HUDEP-2 (cell line): ENCODE measurements at regions not wholly inside any gene's neighbourhood (a gene's known extent, or its start where the extent isn't known, plus 50 kb on each side); places are given as distances from the start of the nearest gene placed in this dataset.

Source experiments
- DNase-seq, 76 experiments: peaks; one replicate each; lab custom pipeline; 2025; ENCODE audit not compliant: unreplicated experiment in 76 of 76; lab: John Stamatoyannopoulos, UW

DNA sequence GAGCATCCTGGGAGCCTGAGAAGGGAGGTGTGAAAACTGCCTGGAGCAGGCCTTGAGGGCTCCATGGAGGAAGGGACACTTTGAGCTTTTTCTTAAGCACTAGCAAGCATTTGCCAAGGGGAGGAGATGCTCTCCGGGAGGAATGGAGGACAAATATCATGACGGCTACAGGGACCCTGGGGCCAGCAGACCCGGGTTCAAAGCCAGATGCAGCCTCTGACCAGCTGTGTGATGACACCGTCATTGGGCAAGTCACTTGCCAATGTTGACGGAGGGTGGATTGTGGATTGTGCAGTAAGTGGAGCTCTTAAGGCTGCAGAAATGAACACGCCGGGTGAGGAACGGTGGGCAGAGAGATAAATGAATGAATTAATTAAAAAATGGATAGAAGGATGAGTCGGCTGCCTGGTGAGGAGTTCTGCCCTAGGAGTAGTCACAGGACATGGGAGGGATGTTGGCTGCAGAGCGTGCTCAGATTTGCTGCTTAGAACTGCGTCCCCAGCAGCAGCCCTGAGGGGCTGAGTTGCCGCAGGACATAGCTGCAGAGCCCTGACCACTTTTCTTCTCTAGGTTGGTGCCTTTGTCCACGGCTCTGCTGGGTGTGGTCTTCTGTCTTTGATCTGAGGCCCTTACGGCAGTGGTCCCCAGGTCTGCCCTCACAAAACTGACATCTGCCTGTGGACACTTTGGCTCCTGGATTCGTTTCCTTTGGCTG lies 507.6 kb downstream of the NPHP4 start:
- DNase-seq: no peak

DNA sequence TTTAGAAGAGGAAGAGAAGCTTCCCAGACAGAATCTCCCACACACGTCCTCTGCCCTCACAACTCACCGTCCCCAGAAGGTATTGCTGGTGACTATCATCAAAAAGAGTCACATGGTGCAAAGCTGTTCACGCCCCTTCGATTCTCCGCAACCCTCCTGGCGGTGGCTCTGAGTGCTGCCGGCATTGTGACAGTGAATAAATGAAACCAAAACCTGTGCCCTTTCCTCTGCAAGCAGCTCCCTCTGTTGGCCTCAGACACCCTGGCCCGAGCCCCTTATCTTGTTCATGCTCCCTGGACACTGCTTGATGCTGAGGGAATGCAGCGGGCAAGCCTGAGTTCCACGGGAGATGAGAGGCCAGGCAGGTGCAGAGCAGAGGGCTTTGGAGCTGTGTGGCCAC lies 510.3 kb downstream of the NPHP4 start:
- peak in 10 of 76 experiments; percentile 1 to 57 (median 24) for DNase-seq

DNA sequence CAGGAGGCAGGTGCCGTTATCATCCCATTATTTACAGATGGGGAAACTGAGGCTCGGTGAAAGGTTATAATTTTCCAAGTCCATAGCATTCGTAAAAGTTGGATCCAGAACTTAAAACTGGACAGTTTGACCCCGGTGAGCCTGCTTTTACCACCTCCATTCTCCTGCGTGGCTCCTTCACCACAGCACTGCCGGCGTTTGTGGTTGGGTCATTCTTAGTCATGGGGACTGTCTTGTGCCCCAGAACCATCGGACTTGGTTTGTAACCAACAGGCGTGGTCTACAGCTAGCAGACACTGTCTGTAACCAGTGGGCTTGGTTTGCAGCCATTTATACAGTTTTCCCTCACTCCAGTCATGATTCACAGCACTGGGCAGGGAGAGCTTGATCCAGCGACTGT lies 511.3 kb downstream of the NPHP4 start:
- DNase-seq: no peak

DNA sequence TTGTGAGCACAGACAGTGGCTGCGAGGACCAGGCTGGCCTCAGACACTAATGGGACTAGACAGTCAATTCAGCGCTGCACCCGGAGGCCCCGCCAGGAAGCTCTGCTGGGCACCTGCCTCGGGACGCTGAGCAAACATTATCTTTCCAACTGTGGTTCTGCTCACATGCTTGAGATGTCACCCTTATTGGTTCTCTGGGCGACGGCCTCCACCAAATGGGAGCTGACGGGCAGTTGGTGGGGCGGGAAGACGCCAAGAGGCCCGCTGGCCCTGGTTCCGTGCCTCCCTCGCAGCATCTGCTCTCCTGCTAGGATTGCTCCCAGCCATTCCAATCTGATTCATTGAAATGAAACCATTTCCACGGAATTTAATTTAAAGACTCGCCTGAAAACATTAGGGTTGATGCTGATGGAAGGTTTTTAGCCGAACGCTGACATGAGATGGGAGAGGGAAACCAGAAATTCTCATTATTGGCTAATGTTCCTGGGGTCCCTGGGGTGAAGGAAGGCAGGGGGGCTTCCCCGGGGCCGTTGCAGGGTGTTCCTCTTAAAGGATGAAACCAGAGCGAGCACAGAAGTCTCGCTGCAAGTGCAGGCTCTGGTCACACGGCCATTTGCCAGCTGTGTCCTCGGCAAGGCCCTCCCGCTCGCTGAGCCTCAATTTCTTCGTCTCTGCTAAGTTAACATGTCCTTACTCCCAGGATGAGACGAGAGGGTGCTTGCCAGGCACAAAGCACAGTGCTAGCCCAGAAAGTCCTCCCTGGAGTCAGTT lies 512.2 kb downstream of the NPHP4 start:
- no peak for DNase-seq

DNA sequence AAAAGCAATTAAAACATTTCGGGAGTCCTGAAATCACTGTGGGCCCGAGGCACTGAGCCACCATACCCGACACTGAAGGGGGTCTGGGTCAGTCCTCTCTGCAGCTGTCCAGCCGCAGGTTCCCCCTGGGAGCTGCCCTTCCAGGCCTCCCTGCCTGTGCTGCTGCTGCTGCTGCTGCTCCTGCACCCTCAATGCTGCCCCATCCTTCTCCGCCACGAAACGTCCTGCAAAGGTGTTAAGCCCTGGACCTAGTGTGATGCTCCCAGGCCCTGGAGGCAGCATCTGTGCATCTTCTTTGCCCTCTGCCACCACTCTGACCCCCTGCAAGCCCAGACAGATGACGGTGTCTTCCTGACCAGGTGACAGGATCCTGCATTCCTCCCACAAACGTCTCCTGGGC lies 513.3 kb downstream of the NPHP4 start:
- no peak for DNase-seq

DNA sequence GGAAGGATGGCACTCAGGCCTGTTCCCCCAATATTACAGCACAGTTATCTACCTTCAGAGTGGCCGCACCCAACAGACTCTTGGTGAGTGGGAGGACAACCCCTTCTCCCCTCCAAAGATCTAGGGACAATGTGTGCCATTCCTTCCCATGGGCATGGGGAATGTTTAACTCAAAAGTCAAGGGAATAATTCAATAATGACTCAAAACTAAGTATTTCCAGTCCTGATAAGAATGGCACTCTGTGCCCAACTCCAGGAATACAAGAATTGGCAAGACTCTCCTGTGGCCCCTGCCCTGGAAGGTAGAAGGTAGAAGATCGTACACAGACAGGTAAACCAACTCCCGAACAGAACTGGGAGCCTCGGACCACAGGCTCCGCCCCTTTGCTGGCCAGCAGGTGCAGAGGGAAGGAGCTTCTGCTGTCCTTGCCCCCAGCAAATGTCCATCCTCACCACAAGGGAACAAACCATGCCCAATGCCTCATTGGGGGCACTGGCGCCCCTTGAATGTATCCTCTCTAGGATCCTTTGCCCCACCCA lies 514.0 kb downstream of the NPHP4 start:
- DNase-seq: no peak

DNA sequence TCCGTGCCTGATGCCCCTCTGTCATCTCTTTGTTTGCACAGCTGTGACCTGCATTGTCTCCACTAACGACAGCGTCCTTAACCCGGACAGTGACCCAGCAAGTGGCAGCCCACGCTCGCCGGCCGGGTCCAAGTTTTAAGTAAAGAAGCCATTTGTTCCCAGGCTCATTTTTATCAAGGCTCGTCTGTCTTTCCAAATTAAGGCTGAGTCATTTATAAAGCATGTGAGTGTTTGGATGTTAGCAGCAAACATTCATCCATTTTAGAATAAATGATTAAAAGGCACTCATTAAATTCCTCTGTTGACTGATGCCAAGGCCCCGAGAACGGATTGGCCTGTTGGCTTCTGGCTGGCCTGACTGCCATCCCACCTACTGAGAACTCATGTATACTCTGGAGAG lies 514.5 kb downstream of the NPHP4 start:
- no peak for DNase-seq

DNA sequence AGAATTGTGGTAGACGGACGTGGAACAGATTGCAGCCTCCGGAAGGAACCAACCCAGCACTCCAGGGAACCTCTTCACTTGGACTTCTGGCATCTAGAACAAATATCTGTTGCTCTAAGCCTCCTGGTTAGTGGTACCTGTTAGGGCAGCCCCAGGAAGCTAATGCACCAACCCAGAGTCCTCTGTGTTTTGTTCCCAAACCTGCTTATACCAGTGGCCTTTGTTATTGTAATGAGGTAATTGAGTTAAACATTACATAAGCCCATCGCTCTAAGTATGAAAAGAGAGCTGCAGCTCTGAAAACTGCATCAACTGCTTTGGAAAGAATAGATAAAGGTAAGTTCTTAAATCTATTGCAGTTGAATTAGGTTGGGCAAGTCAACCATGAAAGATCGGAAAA lies 516.7 kb downstream of the NPHP4 start:
- DNase-seq: no peak

DNA sequence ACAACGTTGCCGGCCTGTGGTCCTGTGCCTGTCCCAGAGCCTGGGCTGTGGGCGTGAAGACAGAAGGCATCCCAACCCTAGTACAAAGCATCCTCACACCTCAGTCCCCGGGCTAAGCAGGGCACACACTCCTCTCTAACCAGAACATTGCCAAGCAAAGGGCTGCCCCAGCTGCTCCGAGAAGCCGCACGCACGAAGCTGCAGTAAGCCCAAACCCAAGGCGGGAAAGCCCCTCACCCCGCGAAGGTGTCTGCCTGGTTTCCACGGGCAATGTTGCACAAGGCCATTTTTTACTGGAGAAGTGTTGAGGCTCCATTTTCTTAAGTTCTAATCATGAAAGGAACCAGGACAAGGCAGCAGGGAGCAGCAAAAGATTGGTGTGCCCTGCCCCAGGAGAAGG lies 519.0 kb downstream of the NPHP4 start:
- no peak for DNase-seq

DNA sequence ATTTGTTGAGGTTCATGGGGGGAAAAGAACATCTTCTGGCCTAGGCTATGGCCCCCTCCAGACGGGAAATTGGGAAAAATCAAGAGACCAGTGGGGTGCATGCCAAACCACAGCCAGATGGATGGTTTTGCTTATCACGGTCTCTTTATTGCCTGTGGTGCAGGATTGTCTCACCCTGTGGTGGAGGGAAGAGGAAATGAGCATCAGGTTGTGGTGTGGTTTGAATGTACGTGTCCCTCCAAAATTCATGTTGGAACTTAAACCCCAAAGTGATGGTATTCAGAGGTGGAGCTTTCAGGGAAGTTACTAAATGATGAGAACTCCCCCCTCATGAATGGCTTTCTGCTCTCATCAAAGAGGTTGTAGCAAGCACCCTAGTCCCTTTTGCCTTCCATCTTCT lies 525.7 kb downstream of the NPHP4 start:
- no peak for DNase-seq

DNA sequence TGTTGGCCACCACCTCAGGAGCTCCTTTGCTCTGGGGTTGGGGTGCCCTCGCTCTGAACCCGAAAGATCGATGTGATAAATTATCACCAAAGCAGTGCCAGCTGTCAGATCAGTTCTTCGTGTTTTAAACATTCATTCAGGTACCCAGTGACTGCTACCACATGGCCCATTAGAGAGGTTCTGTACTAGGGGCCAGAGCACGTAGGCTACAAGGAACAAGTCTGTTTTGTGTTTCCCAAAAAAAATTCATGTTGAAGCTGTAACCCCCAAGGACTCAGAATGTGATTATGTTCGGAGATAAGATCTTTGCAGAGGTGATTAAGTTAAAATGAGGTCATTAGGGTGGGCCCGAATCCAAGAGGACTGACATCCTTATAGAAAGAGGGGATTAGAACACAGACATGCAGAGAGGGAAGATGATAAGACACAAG lies 526.9 kb downstream of the NPHP4 start:
- no peak for DNase-seq

DNA sequence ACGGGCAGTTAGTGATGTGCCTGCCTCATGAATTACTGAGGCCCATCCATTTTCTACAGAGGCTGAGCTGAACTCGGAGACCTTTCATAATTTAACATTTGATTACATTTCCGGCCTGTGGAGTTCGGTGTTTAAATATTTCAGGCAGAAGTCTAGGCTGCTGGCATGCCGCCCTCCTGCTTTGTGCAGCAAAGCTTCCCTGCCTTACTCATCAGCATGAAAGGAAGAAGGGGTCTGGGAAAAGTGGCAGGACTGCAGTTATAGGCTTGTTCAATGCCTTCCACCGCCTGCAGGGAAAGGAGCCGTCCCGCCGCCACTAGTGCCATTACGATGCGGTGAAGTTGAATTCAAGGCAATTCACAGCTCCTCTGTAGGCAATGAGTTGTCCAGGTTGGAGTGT lies 527.9 kb downstream of the NPHP4 start:
- DNase-seq: no peak

DNA sequence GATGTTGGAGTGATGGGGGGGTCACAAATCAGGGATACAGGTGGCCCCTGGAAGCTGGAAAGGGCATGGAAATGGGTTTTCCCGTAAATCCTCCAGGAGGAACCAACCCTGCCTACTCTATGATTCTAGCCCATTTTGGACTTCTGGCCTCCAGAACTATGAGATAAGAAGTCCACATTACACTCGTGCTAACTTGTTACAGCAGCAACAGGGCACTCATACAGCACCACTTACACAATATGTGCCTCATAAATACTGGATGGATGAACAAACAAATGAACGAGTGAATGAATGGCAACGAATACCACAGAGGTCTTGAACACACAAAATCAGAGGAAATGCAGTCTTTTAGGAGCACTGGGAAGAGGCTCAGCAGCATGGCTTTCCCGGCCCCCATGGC lies 531.3 kb downstream of the NPHP4 start:
- DNase-seq: no peak

DNA sequence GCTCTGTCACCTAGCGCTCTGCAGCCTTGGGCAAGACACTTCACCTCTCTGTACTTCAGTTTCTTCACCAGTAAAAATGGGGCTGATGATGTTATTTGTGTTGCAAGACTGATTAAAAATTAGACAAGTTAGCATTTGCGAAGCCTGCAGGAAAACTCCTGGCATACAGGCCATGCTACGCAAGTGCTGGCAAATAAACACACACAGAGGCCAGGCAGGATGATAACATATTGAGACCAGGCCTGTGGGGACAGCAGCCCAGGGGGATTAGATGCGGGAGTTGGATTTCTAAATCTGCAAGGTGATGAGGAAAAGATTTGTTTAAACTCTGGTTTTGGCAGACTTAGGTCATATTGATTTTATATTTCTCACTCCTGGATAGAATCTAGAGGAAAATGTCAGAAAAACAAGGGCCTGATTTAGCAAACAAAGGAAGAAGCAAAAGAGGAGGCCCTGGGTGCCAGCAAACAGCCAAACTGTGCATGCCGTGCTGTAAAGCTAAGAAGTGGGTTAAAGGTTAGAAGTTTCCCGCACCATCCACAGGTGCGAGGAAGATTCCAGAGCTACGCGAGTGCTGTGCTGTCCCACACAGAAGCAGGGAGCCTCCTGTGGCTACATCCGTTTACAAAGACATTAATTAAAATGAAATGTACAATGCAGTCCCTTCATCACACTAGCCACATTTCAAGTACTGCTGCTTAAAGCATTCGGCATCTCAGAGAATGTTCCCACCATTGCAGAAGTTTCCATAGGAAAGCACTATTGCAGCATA lies 532.2 kb downstream of the NPHP4 start:
- DNase-seq: no peak

DNA sequence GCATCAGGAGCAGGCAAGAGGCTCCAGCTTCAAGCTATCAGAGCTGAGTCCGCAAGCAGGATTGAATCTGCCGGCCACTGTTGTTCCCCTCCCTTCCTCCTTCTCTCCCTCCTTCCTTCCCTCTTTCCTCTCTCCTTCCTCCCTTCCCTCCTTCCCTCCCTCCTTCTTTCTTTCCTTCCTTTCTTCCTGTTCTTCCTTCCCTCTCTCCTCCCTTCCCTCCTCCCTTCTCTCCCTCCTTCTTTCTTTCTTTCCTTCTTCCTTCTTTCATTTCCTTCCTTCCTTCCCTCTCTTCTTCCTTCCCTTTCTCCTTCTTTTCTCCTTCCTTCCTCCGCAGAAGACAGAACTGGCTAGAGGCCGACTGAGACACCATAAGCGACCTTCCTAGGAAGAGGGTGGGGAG lies 534.0 kb downstream of the NPHP4 start:
- no peak for DNase-seq

DNA sequence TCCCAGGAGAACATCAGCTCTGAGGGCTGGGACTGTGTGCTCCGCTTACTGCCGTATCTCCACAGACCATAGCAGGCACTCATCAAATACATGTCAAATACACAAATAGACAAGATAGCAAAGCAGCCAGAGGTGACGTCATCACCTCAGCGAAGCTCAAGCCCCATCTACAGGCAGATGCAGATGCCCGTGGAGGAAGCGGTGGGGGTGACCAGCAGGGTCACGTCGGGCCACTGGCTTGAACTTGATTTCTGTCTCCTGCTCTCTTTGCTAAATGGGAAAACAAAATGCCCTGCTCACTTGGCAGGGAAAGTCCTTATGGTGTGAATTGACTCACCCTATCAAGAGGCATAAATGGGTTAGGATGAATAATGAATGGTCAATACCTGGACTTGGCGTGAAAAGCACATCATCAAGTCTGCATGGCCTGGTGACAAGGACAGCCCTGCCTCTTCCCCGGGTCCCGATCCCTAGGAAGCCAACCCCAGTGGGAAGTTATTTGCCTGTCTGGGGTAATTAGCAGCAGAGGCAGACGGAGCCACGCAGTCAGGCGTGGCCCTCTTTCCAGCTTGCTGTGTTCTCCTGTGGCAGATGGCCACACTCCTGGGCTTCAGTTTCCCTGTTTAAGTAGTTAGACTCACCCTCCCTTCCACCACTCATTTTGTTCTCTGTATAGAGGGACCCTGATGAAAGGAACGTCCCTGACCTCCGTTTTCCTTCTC lies 536.0 kb downstream of the NPHP4 start:
- no peak for DNase-seq

DNA sequence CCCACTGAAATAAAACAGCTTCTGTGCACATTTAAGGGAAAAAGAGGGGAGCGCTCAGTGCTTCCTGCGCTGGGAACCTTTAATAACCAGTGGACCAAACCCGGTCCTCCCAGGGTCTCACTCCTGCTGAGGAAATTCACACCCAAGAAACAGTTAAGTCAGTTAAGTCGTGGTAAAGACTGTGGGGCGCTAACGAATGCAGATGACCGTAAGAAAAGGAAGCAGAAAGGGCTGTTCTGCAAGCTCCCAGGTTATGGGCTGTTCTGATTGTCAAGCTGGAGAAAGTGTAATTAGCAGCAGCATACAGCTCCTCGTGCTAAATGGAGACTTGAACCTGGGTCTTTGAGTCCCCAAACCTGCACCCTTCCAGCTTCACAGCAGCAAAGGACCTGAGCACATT lies 536.6 kb downstream of the NPHP4 start:
- no peak for DNase-seq

DNA sequence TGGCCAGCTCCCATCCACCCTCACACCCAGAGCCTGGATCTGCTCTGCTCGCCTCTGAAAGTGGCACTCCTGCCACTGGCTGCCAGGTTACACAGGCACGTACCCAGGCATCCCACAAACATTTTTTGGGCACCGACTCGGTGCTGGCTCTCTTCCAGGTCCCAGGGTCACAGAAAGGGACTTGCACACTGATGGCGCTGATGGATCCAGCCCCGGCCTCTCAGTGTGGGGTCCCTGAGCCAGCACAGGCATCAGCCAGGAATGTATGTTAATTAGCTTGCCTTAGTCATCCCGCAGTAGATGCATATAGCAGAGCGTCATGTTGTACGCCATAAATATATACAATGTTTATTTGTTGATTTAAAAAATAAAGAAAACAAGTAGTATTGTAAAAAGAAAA lies 537.2 kb downstream of the NPHP4 start:
- DNase-seq: no peak

DNA sequence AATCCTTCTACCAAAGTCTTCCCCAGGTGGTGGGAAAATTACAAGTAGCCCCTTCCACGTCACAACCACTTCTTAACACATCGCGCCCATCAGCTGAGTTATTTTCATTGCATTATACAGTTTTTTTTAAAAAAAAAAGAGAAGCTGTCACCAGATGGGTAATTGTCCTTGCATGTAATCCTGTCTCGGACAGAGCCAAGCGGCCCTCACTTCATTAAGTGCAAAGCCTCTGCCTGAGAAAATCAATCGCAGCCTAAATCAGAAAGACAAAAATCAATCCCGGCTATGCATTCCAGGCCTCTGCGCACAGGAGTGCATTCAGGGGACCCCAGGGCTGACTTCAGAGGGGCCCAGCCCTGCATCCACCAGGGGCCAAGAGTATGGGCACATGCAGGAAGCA lies 538.9 kb downstream of the NPHP4 start:
- DNase-seq: no peak

DNA sequence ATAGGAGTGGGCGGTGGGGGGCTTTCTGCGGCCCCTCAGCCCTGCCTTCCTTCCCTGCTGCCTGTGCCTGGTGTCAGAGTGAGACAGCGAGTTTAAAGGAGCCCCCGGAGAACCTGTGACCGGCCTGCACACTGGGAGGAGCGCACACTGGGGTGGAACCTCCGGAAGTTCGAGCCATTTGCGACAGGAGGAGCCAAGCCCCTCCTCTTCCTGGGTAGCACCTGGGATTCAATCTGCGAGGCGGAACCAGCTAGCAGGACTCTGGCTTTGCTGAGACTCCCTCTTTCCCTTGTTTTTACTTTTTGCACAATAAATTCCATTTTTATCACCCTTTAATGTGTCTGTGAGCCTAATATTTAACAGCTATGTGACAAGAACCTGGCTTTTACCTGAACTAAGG lies 540.6 kb downstream of the NPHP4 start:
- DNase-seq: no peak

DNA sequence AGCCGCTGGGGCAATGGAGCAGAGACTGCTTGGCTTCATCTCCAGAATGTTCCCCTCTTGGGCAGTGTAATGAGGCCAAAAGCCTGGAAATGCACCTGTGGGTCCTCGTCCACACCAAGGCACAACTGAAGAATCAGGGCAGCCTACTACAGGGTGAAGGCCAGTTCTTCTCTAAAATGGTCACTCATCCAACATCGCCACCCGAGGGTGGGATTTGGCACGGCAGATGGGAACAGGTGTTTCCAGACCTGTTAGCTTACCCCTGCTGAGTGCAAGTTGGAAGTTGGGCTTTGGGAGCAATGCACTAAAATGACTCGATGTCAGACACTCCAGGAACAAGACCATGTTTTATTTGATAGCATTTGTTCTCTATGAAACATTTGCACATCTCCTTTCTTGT lies 543.7 kb downstream of the NPHP4 start:
- DNase-seq: no peak
